ENCODE measurements at regions not wholly inside any gene's neighbourhood (a gene's known extent, or its start where the extent isn't known, plus 50 kb on each side); places are given as distances from the start of the nearest gene placed in this dataset.

- TF ChIP-seq POLR2A (IDR thresholded peaks at IDR 0.05) (no peak), CTCF (IDR thresholded peaks at IDR 0.05 in 4 of 5, conservative IDR thresholded peaks at IDR 0.05 in 1 of 5) (no peak)
Observed at GRCh38 chr6:166032366-166033200, 135.1 kb downstream of the TBXT start.

Measured in gastrocnemius medialis (tissue), 4 donors.